ENCODE measurements at regions not wholly inside any gene's neighbourhood (a gene's known extent, or its start where the extent isn't known, plus 50 kb on each side); places are given as distances from the start of the nearest gene placed in this dataset.

- TF ChIP-seq CTCF (IDR thresholded peaks at IDR 0.05) (no peak), EZH2phosphoT487 (IDR thresholded peaks at IDR 0.05) (no peak), EZH2 (IDR thresholded peaks at IDR 0.05) (no peak)
Observed at GRCh38 chr6:126446248-126446647, 106.3 kb downstream of the CENPW start.

Data from neural progenitor cell (in vitro differentiated cells).